B cell (primary cell): ENCODE measurements at regions not wholly inside any gene's neighbourhood (a gene's known extent, or its start where the extent isn't known, plus 50 kb on each side); places are given as distances from the start of the nearest gene placed in this dataset.

ENCODE experiments used
- ATAC-seq: fragments of 200-7000 bp; cut with Tn5 transposase; one replicate; pipeline ENCODE4 v1.10.0; 2021; ENCODE audit warnings: low read depth, mild to moderate bottlenecking, moderate number of reproducible peaks, moderate library complexity
- CTCF ChIA-PET: fragments of 350-600 bp; sonication (Branson Sonifier 250); formaldehyde crosslinking; loops from one replicate; lab custom pipeline; 2021; ENCODE audit warnings: antibody characterized with exemption, inconsistent platforms; lab: Charles Lee
- POLR2A ChIA-PET: fragments of 350-600 bp; sonication (Branson Sonifier 250); formaldehyde crosslinking; loops from one replicate; lab custom pipeline; 2021; ENCODE audit warnings: antibody characterized with exemption; lab: Charles Lee
- DNase-seq: peaks from one replicate; pipeline ENCODE4 v3.0.0; 2013
- H2AFZ ChIP-seq: 2 replicates; pipeline ENCODE4 v1.6.1; 2012; ENCODE audit warnings: mild to moderate bottlenecking, low read depth, low read length; ENCODE audit not compliant: insufficient read depth, poor library complexity, severe bottlenecking
- H3K27ac ChIP-seq, 2 donors: 1 replicate in 1 of 2; 2 replicates in 1 of 2; pipeline ENCODE4 v1.5.1; 2012 to 2013; ENCODE audit warnings: low read length in 2 of 2, mild to moderate bottlenecking in 2 of 2, moderate library complexity in 1 of 2
- H3K27me3 ChIP-seq, 4 experiments: fragments of 200-600 bp in 1 of 4; sonication (generic) in 1 of 4; replicated peaks in 1 of 4; 1 replicate in 2 of 4; 2 replicates in 2 of 4; pipeline versions ENCODE4 v1.6.1 to v1.7.0; 2013 to 2016; ENCODE audit warnings: low read length in 3 of 4, mild to moderate bottlenecking in 2 of 4, mixed read lengths in 1 of 4, moderate library complexity in 1 of 4; ENCODE audit not compliant: insufficient read depth in 4 of 4, control insufficient read depth in 3 of 4; ENCODE audit errors: control extremely low read depth in 1 of 4
- H3K36me3 ChIP-seq, 2 experiments: replicated peaks in 1 of 2; 1 replicate in 1 of 2; 2 replicates in 1 of 2; pipeline versions ENCODE4 v1.6.1 to v1.7.1; 2013; ENCODE audit warnings: low read length in 1 of 2; ENCODE audit not compliant: insufficient read depth in 2 of 2, control insufficient read depth in 1 of 2; ENCODE audit errors: control extremely low read depth in 1 of 2, extremely low read depth in 1 of 2
- H3K4me1 ChIP-seq, 2 donors: fragments of 200-600 bp in 1 of 2; sonication (generic) in 1 of 2; 1 replicate in 1 of 2; 2 replicates in 1 of 2; pipeline versions ENCODE4 v1.5.1 to v1.6.1; 2013 to 2017; ENCODE audit warnings: low read length in 2 of 2; ENCODE audit not compliant: control insufficient read depth in 2 of 2, insufficient read depth in 2 of 2
- H3K4me2 ChIP-seq: replicated peaks from 2 replicates; pipeline ENCODE3; 2012; ENCODE audit warnings: mild to moderate bottlenecking, low read depth, low read length; ENCODE audit not compliant: poor library complexity, severe bottlenecking
- H3K4me3 ChIP-seq, 5 experiments: fragments of 200-600 bp in 1 of 5; sonication (generic) in 1 of 5; 1 replicate in 3 of 5; 2 replicates in 2 of 5; pipeline versions ENCODE4 v1.5.1 to v1.7.0; 2011 to 2016; ENCODE audit warnings: low read length in 4 of 5, mild to moderate bottlenecking in 4 of 5, low read depth in 2 of 5, control low read depth in 1 of 5, moderate library complexity in 1 of 5; ENCODE audit not compliant: insufficient read depth in 1 of 5; ENCODE audit errors: control extremely low read depth in 1 of 5, extremely low read depth in 1 of 5
- H3K79me2 ChIP-seq: fragments of 200-600 bp; sonication (generic); one replicate; pipeline ENCODE4 v1.6.0; 2016; ENCODE audit warnings: low read length; ENCODE audit not compliant: control insufficient read depth, insufficient read depth
- H3K9ac ChIP-seq: fragments of 200-600 bp; sonication (generic); 2 replicates; pipeline ENCODE4 v1.6.1; 2017; ENCODE audit warnings: mild to moderate bottlenecking, low read length, moderate library complexity
- H3K9me3 ChIP-seq, 3 donors: one replicate each; pipeline versions ENCODE4 v1.6.1 to v1.7.1; 2013; ENCODE audit warnings: low read length in 2 of 3; ENCODE audit not compliant: control insufficient read depth in 2 of 3, insufficient read depth in 1 of 3; ENCODE audit errors: control extremely low read depth in 1 of 3
- H4K20me1 ChIP-seq: 2 replicates; pipeline ENCODE4 v1.6.0; 2012; ENCODE audit warnings: mild to moderate bottlenecking, low read length; ENCODE audit not compliant: insufficient read depth, control insufficient read depth, poor library complexity, severe bottlenecking
- H3K27ac Mint-ChIP-seq: one replicate; pipeline ENCODE4 v1.8.0; 2021; ENCODE audit warnings: mixed read lengths
- H3K27me3 Mint-ChIP-seq: one replicate; pipeline ENCODE4 v1.8.0; 2021; ENCODE audit warnings: mixed read lengths
- H3K4me1 Mint-ChIP-seq: one replicate; pipeline ENCODE4 v1.8.0; 2021; ENCODE audit warnings: mixed read lengths
- H3K4me3 Mint-ChIP-seq: one replicate; pipeline ENCODE4 v1.8.0; 2021; ENCODE audit warnings: mixed read lengths
- H3K9me3 Mint-ChIP-seq: one replicate; pipeline ENCODE4 v1.8.0; 2022; ENCODE audit warnings: mixed read lengths; ENCODE audit not compliant: insufficient read depth
- EZH2 ChIP-seq: IDR thresholded peaks from 2 replicates; pipeline ENCODE4 v1.6.1; 2012; ENCODE audit warnings: borderline replicate concordance, low read depth, mild to moderate bottlenecking, moderate library complexity, low read length; ENCODE audit not compliant: insufficient read depth, poor library complexity, severe bottlenecking
- WGBS: methylation state at CpG from one replicate; pipeline ENCODE4 v1.1.5; 2013; ENCODE audit warnings: missing lambda C conversion rate; ENCODE audit not compliant: insufficient coverage; 5-methylcytosine and 5-hydroxymethylcytosine counted together
- intact Hi-C: fragments of 100-400 bp; cut with micrococcal nuclease; formaldehyde crosslinking; loops from one replicate; pipeline ENCODE4 v1.10.0; 2022
- TF ChIP-seq, protein P1 (sequence below): fragments of 200-600 bp; IDR thresholded peaks from one replicate; pipeline ENCODE4 v1.8.0; 2022; ENCODE audit warnings: antibody characterized with exemption, mild to moderate bottlenecking

DNA sequence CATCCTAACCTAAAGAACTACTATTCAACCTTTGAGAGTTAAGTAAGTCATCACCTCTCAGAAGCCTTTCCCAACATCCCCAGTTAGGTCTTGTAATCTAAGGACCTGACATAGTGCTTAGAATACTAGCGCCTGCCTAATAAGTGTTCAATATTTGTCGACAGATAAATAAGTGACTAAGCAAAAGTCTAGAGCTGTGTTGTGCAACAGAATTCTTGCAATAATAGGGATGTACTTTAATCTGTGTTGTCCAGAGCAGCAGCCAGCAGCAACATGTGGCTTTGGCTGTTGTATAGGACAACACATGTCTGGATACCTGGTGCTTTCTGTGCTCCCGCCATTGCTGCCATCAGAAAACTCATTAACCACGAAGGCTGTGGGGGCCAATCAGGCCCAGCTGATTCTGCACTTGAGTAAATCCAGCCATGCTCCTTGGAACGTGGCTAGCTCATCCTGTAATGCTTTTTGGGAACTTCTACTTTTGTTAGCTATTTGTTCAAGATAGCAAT lies 66.8 kb upstream of the NTM start:
- H3K27me3 ChIP-seq = peaks cover 0 to 4% (median 0%) of the 10 kb centered on the region in 4 experiments
- no peaks in the 10 kb centered on the region for H3K4me1 ChIP-seq
- TF ChIP-seq, protein P1, sequence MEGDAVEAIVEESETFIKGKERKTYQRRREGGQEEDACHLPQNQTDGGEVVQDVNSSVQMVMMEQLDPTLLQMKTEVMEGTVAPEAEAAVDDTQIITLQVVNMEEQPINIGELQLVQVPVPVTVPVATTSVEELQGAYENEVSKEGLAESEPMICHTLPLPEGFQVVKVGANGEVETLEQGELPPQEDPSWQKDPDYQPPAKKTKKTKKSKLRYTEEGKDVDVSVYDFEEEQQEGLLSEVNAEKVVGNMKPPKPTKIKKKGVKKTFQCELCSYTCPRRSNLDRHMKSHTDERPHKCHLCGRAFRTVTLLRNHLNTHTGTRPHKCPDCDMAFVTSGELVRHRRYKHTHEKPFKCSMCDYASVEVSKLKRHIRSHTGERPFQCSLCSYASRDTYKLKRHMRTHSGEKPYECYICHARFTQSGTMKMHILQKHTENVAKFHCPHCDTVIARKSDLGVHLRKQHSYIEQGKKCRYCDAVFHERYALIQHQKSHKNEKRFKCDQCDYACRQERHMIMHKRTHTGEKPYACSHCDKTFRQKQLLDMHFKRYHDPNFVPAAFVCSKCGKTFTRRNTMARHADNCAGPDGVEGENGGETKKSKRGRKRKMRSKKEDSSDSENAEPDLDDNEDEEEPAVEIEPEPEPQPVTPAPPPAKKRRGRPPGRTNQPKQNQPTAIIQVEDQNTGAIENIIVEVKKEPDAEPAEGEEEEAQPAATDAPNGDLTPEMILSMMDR = no peak
- no peak for TF ChIP-seq EZH2
- H3K4me3 ChIP-seq = no peak overlapping the region
- H4K20me1 ChIP-seq = no peaks in the 10 kb centered on the region
- ATAC-seq (no peak), DNase-seq (no peak)
- H3K36me3 ChIP-seq = no peaks in the 10 kb centered on the region
- Mint-ChIP-seq H3K27me3 (peaks cover 17% of the 10 kb centered on the region), H3K27ac (no peak overlapping the region), H3K4me3 (no peak overlapping the region), H3K4me1 (no peaks in the 10 kb centered on the region), H3K9me3 (no peaks in the 10 kb centered on the region)
- no peak overlapping the region for H2AFZ ChIP-seq
- H3K79me2 ChIP-seq = no peaks in the 10 kb centered on the region
- ChIA-PET CTCF (no interaction called here), POLR2A (no interaction called here)
- 93% methylated on average over 4 of the region's 5 CpGs for WGBS
- peaks cover 0 to 9% (median 0%) of the 10 kb centered on the region in 3 donors for H3K9me3 ChIP-seq
- no peak overlapping the region for H3K27ac ChIP-seq
- H3K4me2 ChIP-seq = no peak overlapping the region
- H3K9ac ChIP-seq = no peak overlapping the region
- intact Hi-C loops = no loop called here

DNA sequence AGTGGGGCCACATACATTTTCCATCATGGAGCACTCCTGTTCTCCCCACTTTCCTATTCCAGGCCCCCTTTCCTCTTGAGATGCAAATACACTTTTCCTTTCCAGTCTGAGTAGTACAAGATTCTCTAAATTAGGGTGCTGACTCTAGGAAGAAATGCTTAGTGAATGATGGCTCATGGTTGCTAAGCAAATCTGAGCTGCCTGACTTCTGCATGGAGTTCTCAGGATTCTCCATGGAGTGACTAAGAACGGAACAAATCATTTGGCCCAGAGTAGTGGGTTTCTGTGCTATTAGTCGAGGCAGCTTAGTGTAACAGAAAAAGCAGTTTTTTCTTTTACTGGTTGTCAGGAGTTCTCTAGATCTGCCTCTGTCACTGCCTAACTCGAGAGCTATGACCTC lies 65.4 kb upstream of the NTM start:
- peaks cover 0 to 3% (median 0%) of the 10 kb centered on the region in 4 experiments for H3K27me3 ChIP-seq
- intact Hi-C loops = no loop called here
- H3K4me3 Mint-ChIP-seq = no peak overlapping the region
- no peak overlapping the region for H3K27ac Mint-ChIP-seq
- CTCF ChIA-PET = interaction anchor here (0.5 kb wide), 1 partner anchor 1934 kb away, joined by 4 read pairs; no protein-coding TSS in a partner anchor
- no peak overlapping the region for H3K27ac ChIP-seq
- POLR2A ChIA-PET = no interaction called here
- H3K79me2 ChIP-seq = no peaks in the 10 kb centered on the region
- no peaks in the 10 kb centered on the region for H3K36me3 ChIP-seq
- H3K9me3 ChIP-seq = peaks cover 0 to 7% (median 0%) of the 10 kb centered on the region in 3 donors
- H3K4me2 ChIP-seq = no peak overlapping the region
- H3K4me3 ChIP-seq = no peak overlapping the region
- WGBS = 53% methylated on average over 3 of the region's 3 CpGs
- H3K9me3 Mint-ChIP-seq = no peaks in the 10 kb centered on the region
- no peaks in the 10 kb centered on the region for H3K4me1 Mint-ChIP-seq
- H3K4me1 ChIP-seq = no peaks in the 10 kb centered on the region
- TF ChIP-seq, protein P1 = no peak
- no peak for TF ChIP-seq EZH2
- H2AFZ ChIP-seq = no peak overlapping the region
- H3K9ac ChIP-seq = no peak overlapping the region
- peaks cover 12% of the 10 kb centered on the region for H3K27me3 Mint-ChIP-seq
- DNase-seq (no peak), ATAC-seq (no peak)
- no peaks in the 10 kb centered on the region for H4K20me1 ChIP-seq
